Activated CD4-positive, CD25-positive, alpha-beta regulatory T cell (primary cell): ENCODE measurements at regions not wholly inside any gene's neighbourhood (a gene's known extent, or its start where the extent isn't known, plus 50 kb on each side); places are given as distances from the start of the nearest gene placed in this dataset.
"Not testable (repeated sequence)": the region's sequence is repeated elsewhere in the genome, so short reads cannot be mapped to it uniquely, and the experiment has no call there.

Experiments used
- DNase-seq, 4 experiments: peaks; one replicate each; lab custom pipeline; 2025; lab: John Stamatoyannopoulos, UW

- DNase-seq, result no peak
Measured at GRCh38 chr7:149565096-149565382, 67.4 kb upstream of the ZNF746 start.

GRCh38 chr7:149564340-149565095, 66.9 kb upstream of the ZNF746 start:
- DNase-seq, result no peak

- no peak for DNase-seq
Measured at GRCh38 chr7:149562602-149563001, 65.0 kb upstream of the ZNF746 start.

- no peak for DNase-seq
Measured at GRCh38 chr7:149561072-149561471, 63.5 kb upstream of the ZNF746 start.

GRCh38 chr7:149559711-149560110, 62.1 kb upstream of the ZNF746 start:
- DNase-seq, result no peak

GRCh38 chr7:149558149-149558861, 60.7 kb upstream of the ZNF746 start:
- no peak for DNase-seq

- DNase-seq, result not testable (repeated sequence)
Measured at GRCh38 chr7:149556525-149556924, 58.9 kb upstream of the ZNF746 start.

- DNase-seq, result not testable (repeated sequence)
Measured at GRCh38 chr7:149554821-149555220, 57.2 kb upstream of the ZNF746 start.

- not testable (repeated sequence) for DNase-seq
Measured at GRCh38 chr7:149553991-149554390, 56.4 kb upstream of the ZNF746 start.

- no peak for DNase-seq
Measured at GRCh38 chr7:149552799-149553198, 55.2 kb upstream of the ZNF746 start.
